ENCODE measurements at regions not wholly inside any gene's neighbourhood (a gene's known extent, or its start where the extent isn't known, plus 50 kb on each side); places are given as distances from the start of the nearest gene placed in this dataset.

DNA sequence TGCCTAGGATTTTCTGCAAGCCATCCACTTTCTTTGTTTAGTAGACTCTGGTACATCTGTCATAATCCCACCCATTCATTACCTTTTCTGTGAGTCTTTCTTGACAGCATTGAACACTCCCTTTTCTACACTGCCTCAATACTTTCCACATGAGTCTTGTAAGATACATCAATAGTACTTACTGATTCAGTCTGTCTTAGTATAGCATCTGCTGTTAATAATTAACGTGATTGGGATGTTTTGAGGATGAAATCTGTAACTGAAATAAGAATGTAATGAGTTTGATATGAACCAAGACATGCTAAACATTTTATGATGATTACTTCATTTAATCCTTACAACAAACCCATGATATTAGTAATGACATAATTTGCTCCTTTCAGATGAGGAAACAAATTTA, 196.2 kb upstream of the FOXG1 start:
- TF ChIP-seq, protein P1, sequence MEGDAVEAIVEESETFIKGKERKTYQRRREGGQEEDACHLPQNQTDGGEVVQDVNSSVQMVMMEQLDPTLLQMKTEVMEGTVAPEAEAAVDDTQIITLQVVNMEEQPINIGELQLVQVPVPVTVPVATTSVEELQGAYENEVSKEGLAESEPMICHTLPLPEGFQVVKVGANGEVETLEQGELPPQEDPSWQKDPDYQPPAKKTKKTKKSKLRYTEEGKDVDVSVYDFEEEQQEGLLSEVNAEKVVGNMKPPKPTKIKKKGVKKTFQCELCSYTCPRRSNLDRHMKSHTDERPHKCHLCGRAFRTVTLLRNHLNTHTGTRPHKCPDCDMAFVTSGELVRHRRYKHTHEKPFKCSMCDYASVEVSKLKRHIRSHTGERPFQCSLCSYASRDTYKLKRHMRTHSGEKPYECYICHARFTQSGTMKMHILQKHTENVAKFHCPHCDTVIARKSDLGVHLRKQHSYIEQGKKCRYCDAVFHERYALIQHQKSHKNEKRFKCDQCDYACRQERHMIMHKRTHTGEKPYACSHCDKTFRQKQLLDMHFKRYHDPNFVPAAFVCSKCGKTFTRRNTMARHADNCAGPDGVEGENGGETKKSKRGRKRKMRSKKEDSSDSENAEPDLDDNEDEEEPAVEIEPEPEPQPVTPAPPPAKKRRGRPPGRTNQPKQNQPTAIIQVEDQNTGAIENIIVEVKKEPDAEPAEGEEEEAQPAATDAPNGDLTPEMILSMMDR (IDR thresholded peaks at IDR 0.05; ENCODE audit: insufficient read depth, low read length, poor library complexity, severe bottlenecking), result no peak
- no peak for TF ChIP-seq EZH2phosphoT487 (conservative IDR thresholded peaks at IDR 0.05; ENCODE audit: low read length)

All from SU-DHL-6 (cell line).